Uterus (tissue), 3 donors: ENCODE measurements at regions not wholly inside any gene's neighbourhood (a gene's known extent, or its start where the extent isn't known, plus 50 kb on each side); places are given as distances from the start of the nearest gene placed in this dataset.

ENCODE experiments used
- DNase-seq, 2 donors: peaks; one replicate each; pipeline ENCODE4 v3.0.0-alpha.2; 2019 to 2020
- H3K27ac ChIP-seq, 2 donors: fragments of 200-600 bp; sonication (generic); 1 replicate in 1 of 2; 2 replicates in 1 of 2; pipeline ENCODE4 v1.5.1; 2016 to 2018
- H3K27me3 ChIP-seq, 2 donors: fragments of 200-600 bp; sonication (generic); one replicate each; pipeline ENCODE4 v1.5.1; 2018 to 2019; ENCODE audit warnings: control low read depth in 1 of 2
- H3K36me3 ChIP-seq, 2 donors: fragments of 200-600 bp; sonication (generic); one replicate each; pipeline ENCODE4 v1.5.1; 2019; ENCODE audit warnings: control low read depth in 1 of 2
- H3K4me1 ChIP-seq, 2 donors: fragments of 200-600 bp; sonication (generic); one replicate each; pipeline ENCODE4 v1.5.1; 2018 to 2019; ENCODE audit warnings: control low read depth in 1 of 2
- H3K4me3 ChIP-seq, 2 donors: fragments of 200-600 bp; sonication (generic); 1 replicate in 1 of 2; 2 replicates in 1 of 2; pipeline ENCODE4 v1.5.1; 2018 to 2019; ENCODE audit warnings: mild to moderate bottlenecking in 1 of 2
- H3K9me3 ChIP-seq, 2 donors: fragments of 200-600 bp; sonication (generic); one replicate each; pipeline ENCODE4 v1.5.1; 2019; ENCODE audit warnings: control low read depth in 1 of 2
- POLR2A ChIP-seq, 2 donors: fragments of 450-650 bp; IDR thresholded peaks; one replicate each; pipeline ENCODE4 v1.6.1; 2016; ENCODE audit warnings: antibody characterized with exemption in 2 of 2, mild to moderate bottlenecking in 1 of 2, moderate library complexity in 1 of 2
- intact Hi-C: fragments of 100-400 bp; cut with DNase I; formaldehyde crosslinking; loops from one replicate; pipeline ENCODE4 v1.15.1; 2023; ENCODE audit warnings: low total_unique reads
- TF ChIP-seq, protein P1 (sequence below), 4 experiments: fragments of 200-600 bp in 2 of 4; fragments of 450-650 bp in 2 of 4; sonication (generic) in 2 of 4; IDR thresholded peaks; one replicate each; pipeline ENCODE4 v1.5.1; 2016 to 2019; ENCODE audit warnings: antibody characterized with exemption in 4 of 4, mild to moderate bottlenecking in 2 of 4, moderate library complexity in 1 of 4
- donor health status: DM: yes; HTN: yes; CAD: no.

- Histone ChIP-seq H3K4me1 (no peaks in the 10 kb centered on the region), H3K4me3 (no peak overlapping the region), H3K27me3 (no peaks in the 10 kb centered on the region), H3K27ac (no peak overlapping the region), H3K36me3 (no peaks in the 10 kb centered on the region), H3K9me3 (no peaks in the 10 kb centered on the region)
- no peak for TF ChIP-seq POLR2A (IDR thresholded peaks at IDR 0.05)
- TF ChIP-seq, protein P1, sequence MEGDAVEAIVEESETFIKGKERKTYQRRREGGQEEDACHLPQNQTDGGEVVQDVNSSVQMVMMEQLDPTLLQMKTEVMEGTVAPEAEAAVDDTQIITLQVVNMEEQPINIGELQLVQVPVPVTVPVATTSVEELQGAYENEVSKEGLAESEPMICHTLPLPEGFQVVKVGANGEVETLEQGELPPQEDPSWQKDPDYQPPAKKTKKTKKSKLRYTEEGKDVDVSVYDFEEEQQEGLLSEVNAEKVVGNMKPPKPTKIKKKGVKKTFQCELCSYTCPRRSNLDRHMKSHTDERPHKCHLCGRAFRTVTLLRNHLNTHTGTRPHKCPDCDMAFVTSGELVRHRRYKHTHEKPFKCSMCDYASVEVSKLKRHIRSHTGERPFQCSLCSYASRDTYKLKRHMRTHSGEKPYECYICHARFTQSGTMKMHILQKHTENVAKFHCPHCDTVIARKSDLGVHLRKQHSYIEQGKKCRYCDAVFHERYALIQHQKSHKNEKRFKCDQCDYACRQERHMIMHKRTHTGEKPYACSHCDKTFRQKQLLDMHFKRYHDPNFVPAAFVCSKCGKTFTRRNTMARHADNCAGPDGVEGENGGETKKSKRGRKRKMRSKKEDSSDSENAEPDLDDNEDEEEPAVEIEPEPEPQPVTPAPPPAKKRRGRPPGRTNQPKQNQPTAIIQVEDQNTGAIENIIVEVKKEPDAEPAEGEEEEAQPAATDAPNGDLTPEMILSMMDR (IDR thresholded peaks at IDR 0.05) = no peak
- DNase-seq = no peak
- intact Hi-C loops = no loop called here
Observed at GRCh38 chrX:130974323-130974722, 71.3 kb upstream of the ENOX2 start.

GRCh38 chrX:130975947-130976346 is 72.9 kb upstream of the ENOX2 start:
- Histone ChIP-seq H3K27ac (no peak overlapping the region), H3K36me3 (no peaks in the 10 kb centered on the region), H3K27me3 (no peaks in the 10 kb centered on the region), H3K4me3 (no peak overlapping the region), H3K9me3 (no peaks in the 10 kb centered on the region), H3K4me1 (no peaks in the 10 kb centered on the region)
- intact Hi-C loops = no loop called here
- DNase-seq = no peak
- TF ChIP-seq, protein P1 (IDR thresholded peaks at IDR 0.05) = peak; percentile 26 to 55 (median 36)
- TF ChIP-seq POLR2A (IDR thresholded peaks at IDR 0.05) = no peak

DNA sequence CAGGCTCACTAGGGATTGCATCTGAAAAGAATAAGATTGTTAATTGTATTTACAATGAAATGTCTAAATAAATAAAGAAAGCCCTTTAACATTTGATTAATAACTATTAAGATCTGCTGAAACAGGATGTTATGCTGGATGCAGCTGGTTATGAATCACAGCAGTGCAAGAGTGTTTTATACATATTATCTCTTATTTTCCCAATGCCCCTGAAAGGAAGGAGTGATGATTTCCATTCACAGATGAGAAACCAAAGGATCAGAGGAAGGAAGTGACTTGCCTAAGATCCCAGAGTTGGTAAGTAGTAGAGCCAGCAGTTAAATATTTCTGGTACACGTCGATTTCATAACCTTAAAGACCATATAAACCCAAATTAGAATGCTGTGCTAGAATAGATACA is 76.3 kb upstream of the ARHGAP36 start:
- Histone ChIP-seq H3K27ac (no peak overlapping the region), H3K27me3 (no peaks in the 10 kb centered on the region), H3K36me3 (no peaks in the 10 kb centered on the region), H3K4me1 (no peaks in the 10 kb centered on the region), H3K9me3 (no peaks in the 10 kb centered on the region), H3K4me3 (no peak overlapping the region)
- TF ChIP-seq POLR2A (IDR thresholded peaks at IDR 0.05) = no peak
- TF ChIP-seq, protein P1 (IDR thresholded peaks at IDR 0.05) = no peak
- no peak for DNase-seq
- intact Hi-C loops = no loop called here

- TF ChIP-seq, protein P1 (IDR thresholded peaks at IDR 0.05) = no peak
- TF ChIP-seq POLR2A (IDR thresholded peaks at IDR 0.05) = no peak
- Histone ChIP-seq H3K27ac (no peak overlapping the region), H3K4me1 (no peaks in the 10 kb centered on the region), H3K36me3 (no peaks in the 10 kb centered on the region), H3K4me3 (no peak overlapping the region), H3K27me3 (no peaks in the 10 kb centered on the region), H3K9me3 (no peaks in the 10 kb centered on the region)
- intact Hi-C loops = no loop called here
- DNase-seq = no peak
Observed at GRCh38 chrX:130984782-130985181, 73.4 kb upstream of the ARHGAP36 start.

GRCh38 chrX:130987241-130987640 is 70.9 kb upstream of the ARHGAP36 start:
- Histone ChIP-seq H3K4me3 (no peak overlapping the region), H3K27me3 (no peaks in the 10 kb centered on the region), H3K9me3 (no peaks in the 10 kb centered on the region), H3K4me1 (no peaks in the 10 kb centered on the region), H3K36me3 (no peaks in the 10 kb centered on the region), H3K27ac (no peak overlapping the region)
- intact Hi-C loops = no loop called here
- DNase-seq = no peak
- TF ChIP-seq POLR2A (IDR thresholded peaks at IDR 0.05) = no peak
- TF ChIP-seq, protein P1 (IDR thresholded peaks at IDR 0.05) = no peak
